Mesothelial cell of epicardium (in vitro differentiated cells): ENCODE measurements at regions not wholly inside any gene's neighbourhood (a gene's known extent, or its start where the extent isn't known, plus 50 kb on each side); places are given as distances from the start of the nearest gene placed in this dataset.
A peak's percentile ranks its signal among the peaks of the same experiment; 100 is the strongest.
"Not testable (repeated sequence)": the region's sequence is repeated elsewhere in the genome, so short reads cannot be mapped to it uniquely, and the experiment has no call there.

Source experiments
- DNase-seq, 2 experiments: peaks; one replicate each; pipeline ENCODE4 v3.0.0; 2021; ENCODE audit warnings: low spot score in 2 of 2; ENCODE audit not compliant: unreplicated experiment in 2 of 2
- H3K27ac Mint-ChIP-seq: 2 replicates; pipeline ENCODE4 v1.8.0; 2021; ENCODE audit warnings: mixed read lengths
- H3K27me3 Mint-ChIP-seq: 2 replicates; pipeline ENCODE4 v1.8.0; 2021; ENCODE audit warnings: low read depth, mixed read lengths
- H3K36me3 Mint-ChIP-seq: 2 replicates; pipeline ENCODE4 v1.8.0; 2021; ENCODE audit warnings: mixed read lengths
- H3K4me1 Mint-ChIP-seq: 2 replicates; pipeline ENCODE4 v1.8.0; 2021; ENCODE audit warnings: mixed read lengths
- H3K4me3 Mint-ChIP-seq: 2 replicates; pipeline ENCODE4 v1.8.0; 2021; ENCODE audit warnings: mild to moderate bottlenecking, moderate library complexity, mixed read lengths
- H3K9me3 Mint-ChIP-seq: 2 replicates; pipeline ENCODE4 v1.8.0; 2021; ENCODE audit warnings: mixed read lengths
- CTCF ChIP-seq: fragments of 200-600 bp; sonication (generic); IDR thresholded peaks from one replicate; pipeline ENCODE4 v1.5.0; 2021; ENCODE audit warnings: antibody characterized with exemption; ENCODE audit not compliant: unreplicated experiment

GRCh38 chr13:85132986-85133385 is 666.2 kb downstream of the SLITRK6 start:
- no peak for DNase-seq
- Mint-ChIP-seq H3K27me3 (no peaks in the 10 kb centered on the region), H3K36me3 (no peaks in the 10 kb centered on the region), H3K9me3 (peaks cover 3% of the 10 kb centered on the region), H3K4me1 (peaks cover 10% of the 10 kb centered on the region), H3K27ac (no peak overlapping the region), H3K4me3 (no peak overlapping the region)
- no peak for TF ChIP-seq CTCF

- peaks cover 10% of the 10 kb centered on the region for H3K9me3 Mint-ChIP-seq
- not testable (repeated sequence) for DNase-seq, H3K36me3 Mint-ChIP-seq, H3K4me1 Mint-ChIP-seq, H3K4me3 Mint-ChIP-seq, H3K27ac Mint-ChIP-seq, H3K27me3 Mint-ChIP-seq
Measured at GRCh38 chr13:85123501-85123900, 675.7 kb downstream of the SLITRK6 start.

GRCh38 chr13:85108356-85108755 is 690.9 kb downstream of the SLITRK6 start:
- H3K4me1 Mint-ChIP-seq: no peaks in the 10 kb centered on the region
- no peak for DNase-seq
- no peaks in the 10 kb centered on the region for H3K27me3 Mint-ChIP-seq
- H3K9me3 Mint-ChIP-seq: peaks cover 15% of the 10 kb centered on the region
- peaks cover 3% of the 10 kb centered on the region for H3K36me3 Mint-ChIP-seq
- H3K27ac Mint-ChIP-seq: no peak overlapping the region
- no peak for TF ChIP-seq CTCF
- no peak overlapping the region for H3K4me3 Mint-ChIP-seq

- TF ChIP-seq CTCF: no peak
- Mint-ChIP-seq H3K4me1 (peaks cover 20% of the 10 kb centered on the region), H3K27ac (no peak overlapping the region), H3K9me3 (peaks cover 42% of the 10 kb centered on the region), H3K27me3 (no peaks in the 10 kb centered on the region), H3K36me3 (peaks cover 16% of the 10 kb centered on the region), H3K4me3 (no peak overlapping the region)
- DNase-seq: no peak
Measured at GRCh38 chr13:85099245-85099644, 700.0 kb downstream of the SLITRK6 start.

- TF ChIP-seq CTCF: no peak
- peaks cover 7% of the 10 kb centered on the region for H3K36me3 Mint-ChIP-seq
- H3K4me3 Mint-ChIP-seq: no peak overlapping the region
- peak overlapping the region; percentile 49 for H3K27ac Mint-ChIP-seq
- H3K4me1 Mint-ChIP-seq: peaks cover 27% of the 10 kb centered on the region
- DNase-seq: no peak
- H3K9me3 Mint-ChIP-seq: peaks cover 20% of the 10 kb centered on the region
- H3K27me3 Mint-ChIP-seq: no peaks in the 10 kb centered on the region
Measured at GRCh38 chr13:85095418-85096272, 703.6 kb downstream of the SLITRK6 start.

GRCh38 chr13:85093808-85094207 is 705.4 kb downstream of the SLITRK6 start:
- Mint-ChIP-seq H3K27ac (peak overlapping the region; percentile 14), H3K9me3 (peaks cover 14% of the 10 kb centered on the region), H3K36me3 (peaks cover 5% of the 10 kb centered on the region), H3K27me3 (no peaks in the 10 kb centered on the region), H3K4me1 (peaks cover 27% of the 10 kb centered on the region), H3K4me3 (no peak overlapping the region)
- TF ChIP-seq CTCF: no peak
- DNase-seq: no peak
